BLaER1 (cell line): ENCODE measurements at regions not wholly inside any gene's neighbourhood (a gene's known extent, or its start where the extent isn't known, plus 50 kb on each side); places are given as distances from the start of the nearest gene placed in this dataset.
"Not testable (repeated sequence)": the region's sequence is repeated elsewhere in the genome, so short reads cannot be mapped to it uniquely, and the experiment has no call there.

Experiments
- H3K27ac ChIP-seq: shearing (Covaris generic); formaldehyde crosslinking; 2 replicates; pipeline ENCODE4 v1.8.1; 2022
- H3K27me3 ChIP-seq: shearing (Covaris generic); formaldehyde crosslinking; 2 replicates; pipeline ENCODE4 v1.8.1; 2022
- H3K36me3 ChIP-seq: shearing (Covaris generic); formaldehyde crosslinking; 2 replicates; pipeline ENCODE4 v1.8.1; 2022
- H3K4me1 ChIP-seq: shearing (Covaris generic); formaldehyde crosslinking; 2 replicates; pipeline ENCODE4 v1.8.1; 2022
- H3K4me2 ChIP-seq: shearing (Covaris generic); formaldehyde crosslinking; 2 replicates; pipeline ENCODE4 v1.8.1; 2022
- H3K4me3 ChIP-seq: shearing (Covaris generic); formaldehyde crosslinking; 2 replicates; pipeline ENCODE4 v1.8.1; 2022
- H3K9ac ChIP-seq: shearing (Covaris generic); formaldehyde crosslinking; 2 replicates; pipeline ENCODE4 v1.8.1; 2022
- H3K9me3 ChIP-seq: shearing (Covaris generic); formaldehyde crosslinking; 2 replicates; pipeline ENCODE4 v1.8.1; 2022
- H4K20me1 ChIP-seq: shearing (Covaris generic); formaldehyde crosslinking; 2 replicates; pipeline ENCODE4 v1.8.1; 2022
- Cebpa-rat ChIP-seq: shearing (Covaris generic); IDR thresholded peaks from 2 replicates; pipeline ENCODE4 v1.8.1; 2022

DNA sequence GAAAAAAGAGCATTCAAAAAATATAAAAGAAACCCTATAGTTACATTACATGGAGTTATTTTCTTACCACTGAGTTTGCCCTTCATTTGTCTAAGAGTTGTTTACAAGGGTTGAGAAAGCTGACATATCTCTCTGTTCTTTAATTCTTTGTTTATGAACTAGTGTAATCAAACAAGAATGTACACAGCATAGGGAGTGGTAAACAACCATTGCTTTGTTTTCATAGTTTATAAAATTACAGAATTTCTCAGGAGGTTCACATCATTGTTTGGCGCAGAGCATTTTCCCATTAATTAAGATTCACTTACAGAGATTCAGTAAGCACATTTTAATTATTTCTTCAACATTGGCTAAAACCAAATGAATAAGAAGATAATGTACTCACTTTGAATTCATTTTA lies 87.6 kb downstream of the IFI44 start:
- Histone ChIP-seq H3K4me2 (no peak overlapping the region), H4K20me1 (no peaks in the 10 kb centered on the region), H3K36me3 (no peaks in the 10 kb centered on the region), H3K9me3 (peaks cover 12% of the 10 kb centered on the region), H3K4me1 (peaks cover 6% of the 10 kb centered on the region; the same call in 1 of the 2 replicates), H3K27ac (no peak overlapping the region), H3K4me3 (no peak overlapping the region), H3K27me3 (no peaks in the 10 kb centered on the region), H3K9ac (no peak overlapping the region)
- no peak for TF ChIP-seq Cebpa-rat

DNA sequence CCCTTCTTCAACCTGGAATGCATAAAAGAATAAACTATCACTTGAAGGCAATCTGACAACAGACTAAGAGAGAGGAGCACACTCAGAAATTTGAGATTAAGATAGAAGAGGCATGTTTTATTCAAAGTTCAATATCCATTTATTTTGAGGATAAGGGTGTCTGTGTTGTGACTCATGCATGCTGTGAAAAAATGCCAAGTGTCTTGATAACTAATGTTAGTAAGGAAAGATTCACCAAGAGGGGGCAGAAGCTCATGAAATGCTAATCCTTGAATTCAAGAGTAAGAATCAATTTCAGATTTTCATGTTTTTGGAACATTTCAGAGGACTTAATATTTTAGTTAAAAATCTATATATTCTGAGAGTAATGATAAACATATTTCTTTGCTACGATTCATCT lies 94.0 kb downstream of the IFI44 start:
- Histone ChIP-seq H3K4me1 (no peaks in the 10 kb centered on the region), H4K20me1 (no peaks in the 10 kb centered on the region), H3K27me3 (no peaks in the 10 kb centered on the region), H3K4me2 (no peak overlapping the region), H3K27ac (no peak overlapping the region), H3K36me3 (no peaks in the 10 kb centered on the region), H3K9me3 (peaks cover 6% of the 10 kb centered on the region), H3K9ac (no peak overlapping the region), H3K4me3 (no peak overlapping the region)
- TF ChIP-seq Cebpa-rat = no peak

DNA sequence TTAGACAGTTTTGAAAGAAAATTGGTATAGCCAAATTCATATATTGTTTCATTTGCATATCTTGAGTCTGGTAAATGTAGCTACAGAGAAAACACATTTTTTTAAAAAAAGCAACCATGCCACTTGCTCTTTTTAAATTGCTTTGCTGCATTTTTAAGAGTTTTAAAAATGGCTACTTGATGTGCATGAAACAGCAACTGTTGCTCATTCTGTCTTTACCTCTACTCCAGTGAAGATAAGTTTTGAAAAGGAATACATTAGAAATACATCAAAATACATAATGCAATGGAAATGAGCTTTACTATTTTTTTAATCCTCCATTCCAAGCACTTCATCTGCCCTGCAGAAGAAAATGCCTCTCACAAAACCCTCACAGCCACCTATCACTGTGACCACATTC lies 95.5 kb downstream of the IFI44 start:
- Histone ChIP-seq H3K9me3 (no peaks in the 10 kb centered on the region), H3K27me3 (no peaks in the 10 kb centered on the region), H3K4me2 (no peak overlapping the region), H3K27ac (no peak overlapping the region), H3K4me3 (no peak overlapping the region), H3K4me1 (no peaks in the 10 kb centered on the region), H3K36me3 (no peaks in the 10 kb centered on the region), H3K9ac (no peak overlapping the region), H4K20me1 (no peaks in the 10 kb centered on the region)
- TF ChIP-seq Cebpa-rat = no peak

DNA sequence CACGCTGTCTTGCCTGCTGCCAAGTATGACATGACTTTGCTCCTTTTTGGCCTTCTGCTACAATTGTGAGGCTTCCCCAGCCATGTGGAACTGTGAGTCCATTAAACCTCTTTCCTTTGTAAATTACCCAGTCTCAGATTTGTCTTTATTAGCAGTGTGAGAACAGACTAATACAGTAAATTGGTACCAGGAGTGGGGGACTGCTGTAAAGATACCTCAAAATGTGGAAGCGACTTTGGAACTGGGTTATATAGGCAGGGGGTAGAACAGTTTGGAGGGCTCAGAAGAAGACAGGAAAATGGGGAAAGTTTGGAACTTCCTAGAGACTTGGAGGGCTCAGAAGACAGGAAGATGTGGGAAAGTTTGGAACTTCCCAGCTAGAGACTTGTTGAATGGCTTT lies 104.0 kb downstream of the IFI44 start:
- H3K4me3 ChIP-seq, H3K27ac ChIP-seq, H3K9ac ChIP-seq, H3K9me3 ChIP-seq, H3K4me1 ChIP-seq, H3K27me3 ChIP-seq, H3K36me3 ChIP-seq, H3K4me2 ChIP-seq, H4K20me1 ChIP-seq: not testable (repeated sequence)

DNA sequence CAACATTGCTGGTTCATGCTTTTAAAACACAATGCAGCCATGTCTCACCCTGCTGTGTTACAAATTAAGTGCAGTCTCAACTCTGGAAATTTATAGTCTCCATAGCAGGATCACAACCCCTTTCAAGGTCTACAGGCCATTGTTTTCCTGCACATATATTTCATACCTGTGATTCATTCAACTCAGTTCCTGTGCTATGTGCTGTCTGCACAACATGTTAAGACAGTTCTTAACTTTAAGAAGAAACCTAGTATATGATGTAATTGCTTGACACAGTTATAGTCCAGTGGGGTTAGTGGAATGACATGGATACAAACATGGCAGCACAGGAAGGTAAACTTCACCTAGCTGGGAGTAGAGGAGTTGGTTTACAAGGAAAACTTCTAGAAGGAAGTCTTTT lies 106.4 kb downstream of the IFI44 start:
- Histone ChIP-seq H3K4me2 (no peak overlapping the region), H3K36me3 (no peaks in the 10 kb centered on the region), H3K27ac (no peak overlapping the region), H3K4me3 (no peak overlapping the region), H3K9me3 (no peaks in the 10 kb centered on the region), H3K4me1 (no peaks in the 10 kb centered on the region), H4K20me1 (no peaks in the 10 kb centered on the region), H3K27me3 (no peaks in the 10 kb centered on the region), H3K9ac (no peak overlapping the region)
- no peak for TF ChIP-seq Cebpa-rat

DNA sequence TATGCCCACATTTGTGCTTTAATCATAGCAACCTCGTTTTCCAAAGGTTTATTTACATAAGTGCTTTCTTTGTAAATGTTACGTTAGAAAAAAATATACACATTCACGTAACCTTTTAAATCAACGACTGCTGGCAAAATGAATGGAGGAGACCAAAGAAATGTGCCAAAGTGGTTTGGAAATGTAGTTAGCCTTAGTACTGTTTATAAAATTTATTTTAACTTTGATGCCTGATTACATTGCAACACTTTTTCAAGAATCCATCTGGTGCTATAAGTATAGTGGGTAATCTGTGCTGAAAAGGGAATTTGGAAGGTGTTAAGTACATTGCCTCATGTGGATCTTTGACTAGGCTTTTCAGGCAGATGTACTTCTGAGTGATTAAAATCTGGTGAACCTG lies 108.9 kb downstream of the IFI44 start:
- no peaks in the 10 kb centered on the region for H4K20me1 ChIP-seq
- H3K4me1 ChIP-seq = no peaks in the 10 kb centered on the region
- no peak for TF ChIP-seq Cebpa-rat
- no peak overlapping the region for H3K4me3 ChIP-seq
- no peak overlapping the region for H3K9ac ChIP-seq
- no peaks in the 10 kb centered on the region for H3K36me3 ChIP-seq
- H3K27ac ChIP-seq = no peak overlapping the region
- no peaks in the 10 kb centered on the region for H3K27me3 ChIP-seq
- no peaks in the 10 kb centered on the region for H3K9me3 ChIP-seq
- no peak overlapping the region for H3K4me2 ChIP-seq

DNA sequence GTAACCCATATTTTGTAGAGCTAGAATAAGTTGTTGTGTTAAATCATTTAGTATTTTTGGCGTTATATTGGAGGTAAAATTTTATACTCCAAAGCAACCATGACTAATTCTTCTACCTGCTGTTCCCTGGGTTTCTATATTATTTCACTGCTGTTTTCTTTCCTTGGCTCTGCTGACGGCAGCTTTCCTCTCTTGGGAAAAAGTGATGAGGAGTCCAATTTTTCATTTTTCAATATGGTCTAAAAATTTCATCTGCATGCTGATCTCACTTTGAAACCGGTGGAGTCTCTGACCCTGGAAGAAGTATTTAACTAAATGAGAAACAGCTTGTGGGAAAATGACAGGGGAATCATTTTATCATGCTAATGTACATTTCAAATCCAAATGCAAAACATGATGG lies 110.2 kb downstream of the IFI44 start:
- TF ChIP-seq Cebpa-rat = no peak
- H3K4me1 ChIP-seq = no peaks in the 10 kb centered on the region
- no peak overlapping the region for H3K27ac ChIP-seq
- no peak overlapping the region for H3K4me2 ChIP-seq
- no peaks in the 10 kb centered on the region for H4K20me1 ChIP-seq
- H3K27me3 ChIP-seq = no peaks in the 10 kb centered on the region
- no peaks in the 10 kb centered on the region for H3K36me3 ChIP-seq
- no peaks in the 10 kb centered on the region for H3K9me3 ChIP-seq
- H3K9ac ChIP-seq = no peak overlapping the region
- no peak overlapping the region for H3K4me3 ChIP-seq

DNA sequence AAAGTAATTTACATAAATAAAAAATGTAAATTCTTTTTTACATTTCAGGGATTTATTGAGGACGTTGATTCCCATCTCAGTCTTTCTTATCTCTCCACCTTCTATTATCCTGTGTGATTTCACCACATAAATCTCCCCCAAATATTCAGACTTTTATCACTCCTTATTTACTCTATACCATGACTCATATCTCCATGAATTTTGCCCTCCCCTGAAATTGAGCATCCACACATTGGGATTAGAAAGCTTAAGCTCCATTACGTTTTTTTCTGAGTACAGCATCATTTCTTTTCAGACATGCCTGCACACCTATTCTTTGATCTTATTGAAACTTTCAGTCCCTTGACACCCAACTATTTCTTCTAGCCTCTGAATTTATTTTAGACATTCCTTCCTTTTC lies 111.2 kb downstream of the IFI44 start:
- no peaks in the 10 kb centered on the region for H3K36me3 ChIP-seq
- H3K27ac ChIP-seq = no peak overlapping the region
- peaks cover 3% of the 10 kb centered on the region; the same call in 1 of the 2 replicates for H3K9me3 ChIP-seq
- H3K4me3 ChIP-seq = no peak overlapping the region
- H3K4me2 ChIP-seq = no peak overlapping the region
- H3K27me3 ChIP-seq = no peaks in the 10 kb centered on the region
- H3K9ac ChIP-seq = no peak overlapping the region
- no peaks in the 10 kb centered on the region for H4K20me1 ChIP-seq
- H3K4me1 ChIP-seq = no peaks in the 10 kb centered on the region
- no peak for TF ChIP-seq Cebpa-rat

DNA sequence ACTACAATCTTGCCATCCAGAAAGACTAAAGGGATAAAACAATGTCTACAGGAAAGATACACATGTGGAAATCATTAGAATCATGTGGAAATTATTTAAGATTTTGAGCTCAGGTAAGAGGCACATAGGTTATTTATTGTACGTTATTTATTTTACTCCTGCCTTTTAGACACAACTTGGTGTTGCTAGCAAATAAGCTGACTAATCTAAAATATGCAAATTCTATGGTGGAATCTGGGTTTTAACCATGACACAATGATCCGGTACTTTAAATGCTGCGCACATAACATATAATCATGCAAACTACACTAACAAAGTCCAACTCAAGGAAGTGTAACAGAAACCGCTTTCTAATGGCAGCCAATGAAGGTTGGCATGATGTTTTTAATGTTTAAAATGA lies 112.5 kb downstream of the IFI44 start:
- Histone ChIP-seq H4K20me1 (no peaks in the 10 kb centered on the region), H3K4me3 (no peak overlapping the region), H3K36me3 (no peaks in the 10 kb centered on the region), H3K27me3 (no peaks in the 10 kb centered on the region), H3K9ac (no peak overlapping the region), H3K4me2 (no peak overlapping the region), H3K27ac (no peak overlapping the region), H3K4me1 (no peaks in the 10 kb centered on the region), H3K9me3 (peaks cover 3% of the 10 kb centered on the region; the same call in 1 of the 2 replicates)
- no peak for TF ChIP-seq Cebpa-rat

DNA sequence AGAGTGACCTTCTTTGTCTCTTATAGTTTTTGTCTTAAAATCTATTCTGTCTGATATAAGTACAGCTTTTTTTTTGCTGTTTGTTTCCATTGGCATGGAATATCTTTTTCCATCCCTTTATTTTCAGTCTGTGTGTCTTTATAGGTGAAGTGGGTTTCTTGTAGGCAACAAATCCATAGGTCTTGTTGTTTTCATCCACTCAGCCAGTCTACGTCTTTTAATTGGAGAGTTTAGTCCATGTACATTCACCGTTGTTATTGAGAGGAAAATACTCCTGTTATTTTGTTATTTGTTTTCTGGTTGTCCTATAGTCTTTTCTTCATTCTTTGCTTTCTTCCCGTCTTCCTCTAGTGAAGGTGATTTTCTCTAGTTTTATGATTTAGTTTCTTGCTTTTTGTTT lies 115.9 kb downstream of the IFI44 start:
- H3K9me3 ChIP-seq = peaks cover 3% of the 10 kb centered on the region; the same call in 1 of the 2 replicates
- H3K4me2 ChIP-seq = no peak overlapping the region
- no peak for TF ChIP-seq Cebpa-rat
- H3K4me1 ChIP-seq = no peaks in the 10 kb centered on the region
- no peaks in the 10 kb centered on the region for H4K20me1 ChIP-seq
- no peak overlapping the region for H3K27ac ChIP-seq
- no peaks in the 10 kb centered on the region for H3K36me3 ChIP-seq
- H3K27me3 ChIP-seq = no peaks in the 10 kb centered on the region
- H3K4me3 ChIP-seq = no peak overlapping the region
- H3K9ac ChIP-seq = no peak overlapping the region

DNA sequence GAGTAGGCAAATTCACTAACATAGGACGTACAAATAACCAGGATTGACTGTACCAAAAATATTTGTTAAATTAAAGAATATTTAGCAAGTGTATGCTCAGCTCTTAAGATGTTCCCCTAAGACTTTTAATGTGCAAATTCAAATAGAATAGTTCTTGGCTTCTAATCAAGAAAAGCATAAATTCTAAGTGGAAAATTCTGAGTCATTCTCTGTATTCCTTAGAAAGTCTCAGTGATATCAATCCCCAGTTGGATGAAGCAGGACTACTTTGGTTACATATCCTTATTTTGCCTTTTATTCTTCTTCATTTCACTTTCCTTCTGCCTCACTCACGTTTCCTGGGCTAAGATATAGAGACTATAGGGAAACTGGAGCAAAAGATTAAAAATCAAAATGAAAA lies 130.2 kb downstream of the IFI44 start:
- Histone ChIP-seq H3K9ac (no peak overlapping the region), H4K20me1 (no peaks in the 10 kb centered on the region), H3K36me3 (no peaks in the 10 kb centered on the region), H3K4me1 (no peaks in the 10 kb centered on the region), H3K4me3 (no peak overlapping the region), H3K9me3 (no peaks in the 10 kb centered on the region), H3K27ac (no peak overlapping the region), H3K27me3 (no peaks in the 10 kb centered on the region), H3K4me2 (no peak overlapping the region)
- TF ChIP-seq Cebpa-rat = no peak
